HL-60 (cell line): ENCODE measurements at regions not wholly inside any gene's neighbourhood (a gene's known extent, or its start where the extent isn't known, plus 50 kb on each side); places are given as distances from the start of the nearest gene placed in this dataset.

Experiments
- DNase-seq, 2 experiments: peaks; one replicate each; pipeline ENCODE4 v3.0.0-alpha.2; 2010 to 2020; ENCODE audit warnings: low read depth in 1 of 2, low spot score in 1 of 2
- H3K27ac ChIP-seq: fragments of 250-450 bp; sonication (Bioruptor Pico); replicated peaks from 2 replicates; pipeline ENCODE4 v1.5.1; 2020; ENCODE audit warnings: mild to moderate bottlenecking, moderate library complexity
- H3K27me3 ChIP-seq: fragments of 250-450 bp; sonication (Bioruptor Pico); 2 replicates; pipeline ENCODE4 v1.5.1; 2021; ENCODE audit warnings: mild to moderate bottlenecking, moderate library complexity; ENCODE audit not compliant: insufficient read depth, poor library complexity, severe bottlenecking
- H3K4me3 ChIP-seq: replicated peaks from 2 replicates; pipeline ENCODE4 v1.5.1; 2011; ENCODE audit warnings: mild to moderate bottlenecking, control low read depth, low read length; ENCODE audit not compliant: insufficient read depth
- CTCF ChIP-seq: IDR thresholded peaks from one replicate; pipeline ENCODE4 v1.5.1; 2011; ENCODE audit warnings: low read length, control low read depth, inconsistent platforms; ENCODE audit not compliant: insufficient read depth
- GABPA ChIP-seq: IDR thresholded peaks from 2 replicates; pipeline ENCODE4 v1.6.1; 2012; ENCODE audit warnings: low read depth
- POLR2AphosphoS5 ChIP-seq: IDR thresholded peaks from 2 replicates; pipeline ENCODE4 v1.6.1; 2012; ENCODE audit warnings: low read depth
- REST ChIP-seq: IDR thresholded peaks from 2 replicates; pipeline ENCODE4 v1.6.1; 2012; ENCODE audit warnings: low read depth; ENCODE audit not compliant: insufficient replicate concordance
- SPI1 ChIP-seq: IDR thresholded peaks from 2 replicates; pipeline ENCODE4 v1.6.1; 2012; ENCODE audit warnings: low read depth, mild to moderate bottlenecking, borderline replicate concordance

- no peak for TF ChIP-seq CTCF
- TF ChIP-seq REST, result no peak
- TF ChIP-seq SPI1, result no peak
- TF ChIP-seq GABPA, result no peak
- no peak for TF ChIP-seq POLR2AphosphoS5
- no peaks in the 10 kb centered on the region for H3K27me3 ChIP-seq
- no peak overlapping the region for H3K4me3 ChIP-seq
- no peak for DNase-seq
- H3K27ac ChIP-seq, result no peak overlapping the region
These were observed 782.6 kb downstream of the DIPK2A start for GRCh38 chr3:144754076-144754783.

GRCh38 chr3:144756704-144757440, 785.2 kb downstream of the DIPK2A start:
- DNase-seq, result no peak
- no peak overlapping the region for H3K27ac ChIP-seq
- no peak for TF ChIP-seq SPI1
- no peak for TF ChIP-seq REST
- no peak for TF ChIP-seq GABPA
- H3K27me3 ChIP-seq, result no peaks in the 10 kb centered on the region
- no peak overlapping the region for H3K4me3 ChIP-seq

- TF ChIP-seq CTCF (no peak), GABPA (no peak), REST (no peak)
These were observed 789.2 kb downstream of the DIPK2A start for GRCh38 chr3:144760831-144761230.

More at GRCh38 chr3:144760831-144761230, 789.2 kb downstream of the DIPK2A start:
- Histone ChIP-seq H3K27me3 (no peaks in the 10 kb centered on the region), H3K4me3 (no peak overlapping the region), H3K27ac (no peak overlapping the region)
- no peak for DNase-seq
